Hepatocyte (in vitro differentiated cells): ENCODE measurements at regions not wholly inside any gene's neighbourhood (a gene's known extent, or its start where the extent isn't known, plus 50 kb on each side); places are given as distances from the start of the nearest gene placed in this dataset.

Source experiments
- DNase-seq: peaks from one replicate; pipeline ENCODE4 v3.0.0-alpha.2; 2016; ENCODE audit warnings: low spot score
- H2AFZ ChIP-seq: fragments of 200-600 bp; sonication (generic); 2 replicates; pipeline ENCODE4 v1.6.0; 2016; ENCODE audit warnings: antibody characterized with exemption, mild to moderate bottlenecking
- H3K27ac ChIP-seq: fragments of 200-600 bp; sonication (generic); 2 replicates; pipeline ENCODE4 v1.5.1; 2016; ENCODE audit warnings: mild to moderate bottlenecking
- H3K27me3 ChIP-seq: fragments of 200-600 bp; sonication (generic); 2 replicates; pipeline ENCODE4 v1.6.1; 2016
- H3K36me3 ChIP-seq: fragments of 200-600 bp; sonication (generic); replicated peaks from 2 replicates; pipeline ENCODE4 v1.5.1; 2016; ENCODE audit warnings: low read depth; ENCODE audit not compliant: insufficient read depth
- H3K4me1 ChIP-seq: fragments of 200-600 bp; sonication (generic); 2 replicates; pipeline ENCODE4 v1.5.1; 2016; ENCODE audit warnings: mild to moderate bottlenecking, moderate library complexity; ENCODE audit not compliant: insufficient read depth
- H3K4me2 ChIP-seq: fragments of 200-600 bp; sonication (generic); 2 replicates; pipeline ENCODE4 v1.6.0; 2016
- H3K4me3 ChIP-seq: fragments of 200-600 bp; sonication (generic); 2 replicates; pipeline ENCODE4 v1.5.1; 2016; ENCODE audit warnings: mild to moderate bottlenecking
- H3K79me2 ChIP-seq: fragments of 200-600 bp; sonication (generic); 2 replicates; pipeline ENCODE4 v1.6.0; 2017; ENCODE audit warnings: mild to moderate bottlenecking
- H3K9me2 ChIP-seq: fragments of 200-600 bp; sonication (generic); replicated peaks from 2 replicates; pipeline ENCODE4 v1.6.0; 2017; ENCODE audit warnings: mild to moderate bottlenecking; ENCODE audit not compliant: insufficient read depth
- H3K9me3 ChIP-seq: fragments of 200-600 bp; sonication (generic); 2 replicates; pipeline ENCODE4 v1.5.1; 2016; ENCODE audit warnings: low read depth, mild to moderate bottlenecking
- H4K20me1 ChIP-seq: fragments of 200-600 bp; sonication (generic); 2 replicates; pipeline ENCODE4 v1.6.0; 2016; ENCODE audit warnings: mild to moderate bottlenecking; ENCODE audit not compliant: insufficient read depth, poor library complexity, severe bottlenecking
- CTCF ChIP-seq: fragments of 200-600 bp; sonication (generic); IDR thresholded peaks from 2 replicates; pipeline ENCODE4 v1.5.1; 2016; ENCODE audit warnings: antibody characterized with exemption, mild to moderate bottlenecking; ENCODE audit not compliant: poor library complexity
- EZH2 ChIP-seq: fragments of 200-600 bp; sonication (generic); IDR thresholded peaks from 2 replicates; pipeline ENCODE4 v1.6.1; 2016; ENCODE audit warnings: antibody characterized with exemption, mild to moderate bottlenecking, borderline replicate concordance
- EZH2phosphoT487 ChIP-seq: fragments of 200-600 bp; sonication (generic); IDR thresholded peaks from one replicate; pipeline ENCODE4 v1.6.1; 2018; ENCODE audit warnings: antibody characterized with exemption, mild to moderate bottlenecking, low read depth, moderate library complexity; ENCODE audit not compliant: unreplicated experiment, severe bottlenecking
- WGBS: methylation state at CpG from one replicate; pipeline ENCODE4 v1.1.6; 2016; ENCODE audit warnings: low lambda C conversion rate; ENCODE audit errors: missing lambda C conversion rate; 5-methylcytosine and 5-hydroxymethylcytosine counted together

- no peaks in the 10 kb centered on the region for H3K9me2 ChIP-seq
- H2AFZ ChIP-seq: no peak overlapping the region
- H3K27me3 ChIP-seq: no peaks in the 10 kb centered on the region
- DNase-seq: no peak
- TF ChIP-seq CTCF (no peak), EZH2phosphoT487 (no peak), EZH2 (no peak)
- H3K4me2 ChIP-seq: no peak overlapping the region
- H3K4me1 ChIP-seq: no peaks in the 10 kb centered on the region
- 90% methylated on average over 5 of the region's 5 CpGs for WGBS
- no peaks in the 10 kb centered on the region for H4K20me1 ChIP-seq
- H3K36me3 ChIP-seq: no peaks in the 10 kb centered on the region
- H3K4me3 ChIP-seq: no peak overlapping the region
- H3K27ac ChIP-seq: no peak overlapping the region
- no peaks in the 10 kb centered on the region for H3K9me3 ChIP-seq
- H3K79me2 ChIP-seq: no peaks in the 10 kb centered on the region
These were observed 605.0 kb upstream of the RAG2 start for GRCh38 chr11:37203006-37203405.

- no peaks in the 10 kb centered on the region for H3K27me3 ChIP-seq
- H3K4me2 ChIP-seq: no peak overlapping the region
- H3K9me3 ChIP-seq: no peaks in the 10 kb centered on the region
- no peaks in the 10 kb centered on the region for H3K4me1 ChIP-seq
- no peak overlapping the region for H2AFZ ChIP-seq
- no peaks in the 10 kb centered on the region for H4K20me1 ChIP-seq
- no peak for DNase-seq
- H3K79me2 ChIP-seq: no peaks in the 10 kb centered on the region
- WGBS: 50% methylated on average over 1 of the region's 1 CpG
- H3K9me2 ChIP-seq: no peaks in the 10 kb centered on the region
- H3K27ac ChIP-seq: no peak overlapping the region
- TF ChIP-seq EZH2: no peak
- no peak for TF ChIP-seq EZH2phosphoT487
- TF ChIP-seq CTCF: no peak
- H3K4me3 ChIP-seq: no peak overlapping the region
- H3K36me3 ChIP-seq: no peaks in the 10 kb centered on the region
These were observed 601.0 kb upstream of the RAG2 start for GRCh38 chr11:37199082-37199481.

GRCh38 chr11:37184326-37184725, 586.3 kb upstream of the RAG2 start:
- H3K4me3 ChIP-seq: no peak overlapping the region
- H3K79me2 ChIP-seq: no peaks in the 10 kb centered on the region
- TF ChIP-seq CTCF (no peak), EZH2 (no peak)
- DNase-seq: no peak
- no peaks in the 10 kb centered on the region for H3K27me3 ChIP-seq
- H4K20me1 ChIP-seq: no peaks in the 10 kb centered on the region
- H3K27ac ChIP-seq: peak overlapping the region; percentile 17
- WGBS: 3% methylated on average over 1 of the region's 1 CpG
- no peaks in the 10 kb centered on the region for H3K36me3 ChIP-seq
- no peak overlapping the region for H3K4me2 ChIP-seq
- no peak overlapping the region for H2AFZ ChIP-seq
- peaks cover 3% of the 10 kb centered on the region for H3K4me1 ChIP-seq
- no peaks in the 10 kb centered on the region for H3K9me2 ChIP-seq
- no peaks in the 10 kb centered on the region for H3K9me3 ChIP-seq

GRCh38 chr11:37182031-37182430, 584.0 kb upstream of the RAG2 start:
- H3K4me2 ChIP-seq: no peak overlapping the region
- H3K9me2 ChIP-seq: no peaks in the 10 kb centered on the region
- no peak overlapping the region for H2AFZ ChIP-seq
- no peak for DNase-seq
- H3K9me3 ChIP-seq: no peaks in the 10 kb centered on the region
- H3K4me3 ChIP-seq: no peak overlapping the region
- no peak overlapping the region for H3K27ac ChIP-seq
- peaks cover 3% of the 10 kb centered on the region for H3K4me1 ChIP-seq
- TF ChIP-seq EZH2phosphoT487 (no peak), EZH2 (no peak)
- H3K79me2 ChIP-seq: no peaks in the 10 kb centered on the region
- H3K36me3 ChIP-seq: no peaks in the 10 kb centered on the region
- 71% methylated on average over 5 of the region's 5 CpGs for whole genome bisulfite sequencing
- H3K27me3 ChIP-seq: no peaks in the 10 kb centered on the region
- no peaks in the 10 kb centered on the region for H4K20me1 ChIP-seq
